Smooth muscle cell (in vitro differentiated cells): ENCODE measurements at regions not wholly inside any gene's neighbourhood (a gene's known extent, or its start where the extent isn't known, plus 50 kb on each side); places are given as distances from the start of the nearest gene placed in this dataset.

Source experiments
- DNase-seq: peaks from one replicate; lab custom pipeline; 2025; ENCODE audit not compliant: unreplicated experiment; lab: John Stamatoyannopoulos, UW
- H2AFZ ChIP-seq: fragments of 200-600 bp; sonication (generic); 2 replicates; pipeline ENCODE4 v1.6.0; 2016; ENCODE audit warnings: antibody characterized with exemption, low read depth, mild to moderate bottlenecking
- H3F3A ChIP-seq: fragments of 200-600 bp; sonication (generic); 2 replicates; pipeline ENCODE4 v1.6.0; 2017; ENCODE audit warnings: antibody characterized with exemption, low read depth
- H3K27ac ChIP-seq: fragments of 200-600 bp; sonication (generic); 2 replicates; pipeline ENCODE4 v1.5.1; 2016; ENCODE audit warnings: low read depth, mild to moderate bottlenecking
- H3K27me3 ChIP-seq: fragments of 200-600 bp; sonication (generic); 2 replicates; pipeline ENCODE4 v1.6.1; 2016; ENCODE audit warnings: low read depth, mild to moderate bottlenecking
- H3K36me3 ChIP-seq: fragments of 200-600 bp; sonication (generic); 2 replicates; pipeline ENCODE4 v1.5.1; 2016; ENCODE audit warnings: low read depth
- H3K4me1 ChIP-seq: fragments of 200-600 bp; sonication (generic); 2 replicates; pipeline ENCODE4 v1.5.1; 2016; ENCODE audit warnings: low read depth
- H3K4me2 ChIP-seq: fragments of 200-600 bp; sonication (generic); 2 replicates; pipeline ENCODE4 v1.6.0; 2016; ENCODE audit warnings: mild to moderate bottlenecking
- H3K4me3 ChIP-seq: fragments of 200-600 bp; sonication (generic); 2 replicates; pipeline ENCODE4 v1.5.1; 2016; ENCODE audit warnings: mild to moderate bottlenecking
- H3K79me2 ChIP-seq: fragments of 200-600 bp; sonication (generic); 2 replicates; pipeline ENCODE4 v1.6.0; 2016; ENCODE audit warnings: low read depth, mild to moderate bottlenecking
- H3K9ac ChIP-seq: fragments of 200-600 bp; sonication (generic); 2 replicates; pipeline ENCODE4 v1.6.0; 2016; ENCODE audit warnings: low read depth
- H3K9me3 ChIP-seq: fragments of 200-600 bp; sonication (generic); replicated peaks from 2 replicates; pipeline ENCODE4 v1.5.1; 2016; ENCODE audit warnings: low read depth
- H4K20me1 ChIP-seq: fragments of 200-600 bp; sonication (generic); 2 replicates; pipeline ENCODE4 v1.6.0; 2016; ENCODE audit warnings: low read depth
- WGBS: methylation state at CpG from one replicate; pipeline ENCODE4 v1.1.7; 2016; ENCODE audit warnings: low lambda C conversion rate; 5-methylcytosine and 5-hydroxymethylcytosine counted together
- TF ChIP-seq, protein P1 (sequence below): fragments of 200-600 bp; sonication (generic); IDR thresholded peaks from 2 replicates; pipeline ENCODE4 v1.5.1; 2017; ENCODE audit warnings: borderline replicate concordance, mild to moderate bottlenecking, antibody characterized with exemption; ENCODE audit not compliant: insufficient read depth, poor library complexity, severe bottlenecking

DNA sequence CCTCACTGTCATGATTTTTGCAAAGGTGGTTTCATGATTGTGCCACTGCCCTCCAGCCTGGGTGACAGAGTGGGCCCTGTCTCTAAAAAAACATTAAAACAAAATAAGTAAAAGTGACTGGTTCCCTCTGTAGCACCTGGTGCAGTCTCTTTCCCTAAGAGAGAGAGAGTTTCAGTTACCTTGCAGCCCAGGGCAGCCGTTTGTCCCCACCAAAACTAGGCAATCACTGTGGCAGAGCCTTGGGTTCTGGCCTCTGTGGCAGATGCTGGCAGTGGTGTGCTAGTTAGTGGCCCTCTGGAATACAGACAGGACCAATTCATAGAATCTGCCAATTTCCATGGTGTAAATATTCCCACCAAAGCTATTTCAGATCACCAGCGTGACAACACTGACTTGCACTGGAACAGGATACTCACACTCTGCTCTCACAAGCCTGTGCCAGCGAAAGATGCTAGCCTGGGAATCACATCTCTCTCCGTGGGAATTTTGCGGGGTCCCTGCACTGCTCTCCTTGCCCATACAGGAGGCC, 108.7 kb downstream of the TLR5 start:
- Histone ChIP-seq H2AFZ (no peak overlapping the region), H4K20me1 (no peaks in the 10 kb centered on the region), H3K27me3 (no peaks in the 10 kb centered on the region), H3K79me2 (peaks cover 12% of the 10 kb centered on the region), H3K4me1 (peaks cover 17% of the 10 kb centered on the region), H3K27ac (no peak overlapping the region), H3K36me3 (no peaks in the 10 kb centered on the region), H3F3A (peaks cover 9% of the 10 kb centered on the region), H3K9me3 (no peaks in the 10 kb centered on the region), H3K4me2 (no peak overlapping the region), H3K4me3 (no peak overlapping the region), H3K9ac (no peak overlapping the region)
- no peak for DNase-seq
- 93% methylated on average over 5 of the region's 5 CpGs for WGBS
- TF ChIP-seq, protein P1, sequence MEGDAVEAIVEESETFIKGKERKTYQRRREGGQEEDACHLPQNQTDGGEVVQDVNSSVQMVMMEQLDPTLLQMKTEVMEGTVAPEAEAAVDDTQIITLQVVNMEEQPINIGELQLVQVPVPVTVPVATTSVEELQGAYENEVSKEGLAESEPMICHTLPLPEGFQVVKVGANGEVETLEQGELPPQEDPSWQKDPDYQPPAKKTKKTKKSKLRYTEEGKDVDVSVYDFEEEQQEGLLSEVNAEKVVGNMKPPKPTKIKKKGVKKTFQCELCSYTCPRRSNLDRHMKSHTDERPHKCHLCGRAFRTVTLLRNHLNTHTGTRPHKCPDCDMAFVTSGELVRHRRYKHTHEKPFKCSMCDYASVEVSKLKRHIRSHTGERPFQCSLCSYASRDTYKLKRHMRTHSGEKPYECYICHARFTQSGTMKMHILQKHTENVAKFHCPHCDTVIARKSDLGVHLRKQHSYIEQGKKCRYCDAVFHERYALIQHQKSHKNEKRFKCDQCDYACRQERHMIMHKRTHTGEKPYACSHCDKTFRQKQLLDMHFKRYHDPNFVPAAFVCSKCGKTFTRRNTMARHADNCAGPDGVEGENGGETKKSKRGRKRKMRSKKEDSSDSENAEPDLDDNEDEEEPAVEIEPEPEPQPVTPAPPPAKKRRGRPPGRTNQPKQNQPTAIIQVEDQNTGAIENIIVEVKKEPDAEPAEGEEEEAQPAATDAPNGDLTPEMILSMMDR: no peak

DNA sequence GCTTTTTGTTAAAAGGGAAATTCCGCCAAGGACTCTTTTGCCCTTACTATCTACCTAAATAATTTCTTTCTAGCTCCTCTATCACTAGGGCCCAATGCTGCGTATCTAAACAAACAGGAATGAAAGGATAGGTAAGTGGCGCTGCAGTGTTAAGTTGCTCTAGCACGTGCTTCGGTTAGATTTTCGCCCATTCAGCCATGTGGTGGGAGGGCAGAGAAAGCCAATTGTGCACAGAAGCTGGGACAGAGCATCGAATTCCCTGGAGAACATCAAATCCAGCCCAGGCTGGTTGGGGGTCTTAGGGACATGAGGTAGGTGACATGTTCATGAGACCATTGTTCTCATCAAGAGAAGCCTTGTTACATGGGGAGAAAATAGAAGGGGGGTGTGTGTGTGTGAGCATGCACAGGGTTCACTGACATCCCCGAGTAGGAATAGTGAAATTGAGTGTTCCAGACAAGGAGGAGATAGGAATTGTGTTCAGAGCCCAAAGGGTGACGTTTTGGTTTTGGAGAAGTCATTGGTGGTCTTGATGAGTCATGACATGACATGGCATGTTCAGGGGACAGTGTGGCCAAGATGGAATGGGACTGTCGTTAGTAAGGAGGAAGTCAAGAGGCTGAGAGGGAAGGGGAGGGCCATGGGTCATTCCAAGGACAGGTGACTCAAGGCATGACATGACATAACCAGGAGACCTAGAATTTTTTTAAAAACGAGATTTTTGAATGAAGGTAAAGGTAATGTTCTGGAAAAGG, 107.1 kb downstream of the TLR5 start:
- peaks cover 2% of the 10 kb centered on the region for H3K79me2 ChIP-seq
- TF ChIP-seq, protein P1: no peak
- no peaks in the 10 kb centered on the region for H4K20me1 ChIP-seq
- H3K27me3 ChIP-seq: no peaks in the 10 kb centered on the region
- H3K9me3 ChIP-seq: no peaks in the 10 kb centered on the region
- H3K36me3 ChIP-seq: no peaks in the 10 kb centered on the region
- no peak overlapping the region for H3K9ac ChIP-seq
- H3K27ac ChIP-seq: no peak overlapping the region
- H3K4me1 ChIP-seq: peaks cover 8% of the 10 kb centered on the region
- H3K4me3 ChIP-seq: no peak overlapping the region
- H3K4me2 ChIP-seq: no peak overlapping the region
- peaks cover 9% of the 10 kb centered on the region for H3F3A ChIP-seq
- no peak for DNase-seq
- 85% methylated on average over 11 of the region's 11 CpGs for WGBS
- no peak overlapping the region for H2AFZ ChIP-seq

DNA sequence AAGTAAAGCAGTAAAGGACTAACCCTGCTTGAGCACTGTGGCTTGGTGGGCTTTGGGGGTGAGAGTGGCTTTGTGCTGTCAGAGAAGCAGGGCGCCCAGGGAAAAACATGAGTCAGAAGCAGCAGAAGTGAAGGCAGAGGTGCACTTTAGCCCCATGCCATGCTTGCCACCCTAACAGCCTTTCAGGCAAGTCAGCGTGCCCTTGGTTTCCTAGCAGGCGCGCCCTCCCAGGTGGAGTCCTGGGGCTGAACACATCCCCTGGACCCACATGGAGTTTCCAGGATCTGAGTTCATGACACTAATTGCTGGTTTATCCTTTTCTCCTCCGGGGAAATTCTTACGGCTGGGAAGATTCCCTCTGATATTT, 106.6 kb downstream of the TLR5 start:
- H2AFZ ChIP-seq: no peak overlapping the region
- peaks cover 5% of the 10 kb centered on the region for H3K4me1 ChIP-seq
- no peaks in the 10 kb centered on the region for H3K36me3 ChIP-seq
- H3F3A ChIP-seq: peaks cover 9% of the 10 kb centered on the region
- no peak for DNase-seq
- no peak overlapping the region for H3K9ac ChIP-seq
- no peaks in the 10 kb centered on the region for H3K79me2 ChIP-seq
- H4K20me1 ChIP-seq: no peaks in the 10 kb centered on the region
- H3K27me3 ChIP-seq: no peaks in the 10 kb centered on the region
- no peak overlapping the region for H3K4me2 ChIP-seq
- H3K27ac ChIP-seq: no peak overlapping the region
- WGBS: 88% methylated on average over 6 of the region's 6 CpGs
- H3K4me3 ChIP-seq: no peak overlapping the region
- H3K9me3 ChIP-seq: no peaks in the 10 kb centered on the region
- TF ChIP-seq, protein P1: no peak

DNA sequence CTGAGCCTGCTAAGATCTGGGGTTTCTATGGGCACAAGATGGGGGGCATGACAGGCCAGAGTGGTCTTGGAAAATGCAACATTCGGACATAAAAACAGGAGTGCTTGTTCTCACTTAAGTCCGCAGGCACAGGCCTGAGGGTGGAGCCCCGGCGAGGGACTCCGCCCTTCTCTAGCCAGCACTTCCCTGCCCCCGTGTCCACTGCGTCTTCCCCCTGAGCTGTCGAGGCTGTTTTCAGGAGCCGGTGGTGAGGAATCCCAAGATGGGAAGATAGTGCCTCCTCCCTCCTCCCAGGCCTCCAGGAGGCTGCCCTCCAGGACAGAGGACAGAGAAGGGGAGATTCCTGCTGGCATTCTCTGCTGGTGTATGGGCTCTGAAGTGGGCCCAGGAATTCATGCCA, 105.2 kb downstream of the TLR5 start:
- no peak overlapping the region for H3K4me3 ChIP-seq
- H3F3A ChIP-seq: peaks cover 1% of the 10 kb centered on the region
- no peak for DNase-seq
- WGBS: 72% methylated on average over 9 of the region's 9 CpGs
- TF ChIP-seq, protein P1: no peak
- no peaks in the 10 kb centered on the region for H3K79me2 ChIP-seq
- H3K27me3 ChIP-seq: no peaks in the 10 kb centered on the region
- no peak overlapping the region for H2AFZ ChIP-seq
- H3K4me1 ChIP-seq: no peaks in the 10 kb centered on the region
- H3K36me3 ChIP-seq: no peaks in the 10 kb centered on the region
- H3K9me3 ChIP-seq: no peaks in the 10 kb centered on the region
- no peak overlapping the region for H3K27ac ChIP-seq
- no peak overlapping the region for H3K9ac ChIP-seq
- no peak overlapping the region for H3K4me2 ChIP-seq
- no peaks in the 10 kb centered on the region for H4K20me1 ChIP-seq
